RKO (cell line): ENCODE measurements at regions not wholly inside any gene's neighbourhood (a gene's known extent, or its start where the extent isn't known, plus 50 kb on each side); places are given as distances from the start of the nearest gene placed in this dataset.

Experiments used
- DNase-seq: peaks from one replicate; pipeline ENCODE4 v3.0.0-alpha.2; 2016; ENCODE audit warnings: low spot score

DNA sequence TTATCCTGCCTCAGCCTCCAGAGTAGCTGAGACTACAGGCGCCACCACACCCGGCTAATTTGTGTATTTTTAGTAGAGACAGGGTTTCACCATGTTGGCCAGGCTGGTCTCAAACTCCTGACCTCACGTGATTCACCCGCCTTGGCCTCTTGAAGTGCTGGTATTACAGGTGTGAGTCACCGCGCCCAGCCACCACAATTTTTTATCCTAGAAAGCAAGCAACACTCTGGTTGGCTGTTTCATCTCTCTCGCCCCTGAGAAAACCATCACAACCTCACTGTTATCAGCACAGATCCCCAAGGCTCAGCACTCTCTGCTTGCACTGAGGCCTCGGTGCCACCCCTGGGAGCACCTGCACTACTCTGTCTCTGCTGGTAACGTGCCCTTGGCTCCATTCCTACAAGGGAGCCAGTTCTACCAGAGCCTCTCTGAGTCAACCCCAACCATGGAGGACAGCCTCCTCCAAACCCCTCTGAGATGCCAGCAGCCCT is 134.8 kb upstream of the AGAP1 start:
- peak; percentile 50 for DNase-seq

DNA sequence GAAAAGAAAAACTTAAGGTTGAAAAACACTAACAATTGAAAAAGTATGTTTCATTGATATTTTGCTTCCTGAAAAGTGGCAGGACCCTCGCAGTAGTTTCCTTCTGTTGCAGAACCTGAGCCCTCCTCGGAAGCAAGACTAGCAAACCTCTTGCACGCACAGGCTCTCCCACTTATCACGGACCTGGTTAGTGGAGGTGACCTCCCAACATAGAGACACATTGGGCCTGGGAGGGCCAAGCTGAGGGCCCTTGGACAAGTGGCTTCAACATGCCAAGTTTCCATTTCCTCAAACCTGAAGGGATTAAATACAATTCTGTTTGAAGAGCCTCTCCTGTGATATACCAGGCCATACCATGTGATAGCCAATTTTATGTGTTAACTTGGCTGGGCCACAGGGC is 133.4 kb upstream of the AGAP1 start:
- no peak for DNase-seq

DNA sequence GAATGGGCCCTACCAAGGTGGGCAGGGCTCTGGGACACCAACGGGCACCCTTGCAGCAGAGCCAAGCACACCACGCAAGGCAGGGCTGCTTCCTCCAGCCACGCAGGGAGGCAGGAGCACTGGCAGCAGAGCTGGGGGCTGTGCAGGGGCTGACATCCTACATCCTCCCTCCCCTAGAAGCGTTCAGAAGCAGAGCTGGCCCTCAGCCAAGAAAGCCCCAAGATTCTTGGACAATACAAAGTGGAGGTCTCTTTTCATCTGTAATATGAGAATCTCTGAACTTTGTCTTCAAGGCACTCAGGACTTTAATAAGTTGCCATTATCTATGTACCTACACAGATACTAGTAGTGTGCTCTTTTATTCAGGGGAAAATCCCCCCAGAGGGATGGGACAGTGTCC is 128.1 kb upstream of the AGAP1 start:
- no peak for DNase-seq

DNA sequence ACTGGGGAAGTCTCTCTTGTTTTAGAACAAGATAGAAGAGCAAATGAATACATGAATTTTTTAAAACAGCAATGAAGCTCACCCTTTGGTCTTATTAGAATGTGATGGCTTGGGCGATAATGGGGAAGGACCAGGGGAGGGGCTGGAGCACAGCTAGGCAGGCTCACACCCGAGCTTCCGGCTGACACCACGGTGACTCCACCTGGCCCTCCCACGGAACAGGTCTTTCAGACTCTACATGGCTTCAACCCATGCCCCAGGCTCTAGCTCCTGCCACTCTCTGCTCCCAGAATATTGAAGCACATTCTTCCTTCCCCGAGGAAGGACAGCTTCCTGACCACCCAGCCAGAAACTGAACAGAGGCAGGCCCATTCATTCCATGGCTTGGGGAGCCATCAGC is 127.5 kb upstream of the AGAP1 start:
- no peak for DNase-seq

DNA sequence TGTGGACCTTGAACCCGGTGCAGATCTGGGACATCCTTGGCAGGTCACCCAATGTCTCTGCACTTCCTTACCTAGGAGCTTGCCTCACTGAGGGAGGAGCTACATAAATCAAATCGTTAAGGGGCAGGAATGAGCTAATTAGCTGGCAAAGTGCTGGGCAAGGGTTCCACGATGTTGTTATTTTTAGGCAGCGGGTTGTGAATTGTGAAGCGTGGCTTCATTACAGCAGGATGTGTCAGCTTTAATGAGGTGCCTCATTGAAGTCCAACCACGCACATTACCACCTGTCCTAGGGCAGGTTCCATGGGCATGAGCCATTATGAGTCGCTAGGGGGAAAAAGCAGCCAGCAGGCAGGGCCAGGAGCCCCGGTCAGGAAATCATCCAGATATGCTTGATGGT is 127.0 kb upstream of the AGAP1 start:
- DNase-seq: no peak

DNA sequence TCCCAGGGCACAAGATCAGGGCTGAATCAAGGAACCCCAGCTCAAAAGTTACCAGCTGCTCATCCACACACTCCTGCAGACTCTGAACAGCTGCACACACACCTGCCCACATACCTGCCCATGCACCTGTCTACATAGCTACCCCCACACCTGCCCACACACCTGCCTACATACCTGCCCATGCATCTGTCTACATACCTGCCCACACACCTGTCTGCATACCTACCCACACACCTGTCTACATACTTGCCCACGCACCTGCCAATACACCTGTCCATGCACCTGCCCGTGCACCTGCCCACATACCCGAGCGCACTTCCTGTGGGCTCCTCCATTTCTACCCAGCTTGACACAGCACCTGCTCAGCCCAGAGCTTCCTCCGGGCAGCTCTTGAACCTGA is 122.8 kb upstream of the AGAP1 start:
- DNase-seq: no peak

DNA sequence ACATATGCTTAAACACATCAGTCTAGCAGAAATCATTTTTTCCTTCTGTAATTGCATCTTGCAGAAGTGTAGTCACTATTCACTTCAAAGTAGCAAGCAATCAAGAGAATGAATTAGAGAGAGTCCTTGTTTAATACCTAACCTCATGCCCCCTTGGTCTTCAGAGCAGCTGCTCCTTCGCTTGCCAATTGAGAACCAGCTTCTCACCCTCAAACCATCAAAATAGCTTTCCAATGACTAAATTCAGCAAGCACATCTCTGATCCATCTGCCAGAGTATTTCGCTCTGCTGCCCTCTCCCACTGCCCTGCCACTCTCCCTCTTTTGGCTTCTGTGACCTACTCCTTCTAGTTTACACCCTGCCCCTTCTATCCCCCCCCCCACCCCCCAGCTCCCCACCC is 120.7 kb upstream of the AGAP1 start:
- no peak for DNase-seq

DNA sequence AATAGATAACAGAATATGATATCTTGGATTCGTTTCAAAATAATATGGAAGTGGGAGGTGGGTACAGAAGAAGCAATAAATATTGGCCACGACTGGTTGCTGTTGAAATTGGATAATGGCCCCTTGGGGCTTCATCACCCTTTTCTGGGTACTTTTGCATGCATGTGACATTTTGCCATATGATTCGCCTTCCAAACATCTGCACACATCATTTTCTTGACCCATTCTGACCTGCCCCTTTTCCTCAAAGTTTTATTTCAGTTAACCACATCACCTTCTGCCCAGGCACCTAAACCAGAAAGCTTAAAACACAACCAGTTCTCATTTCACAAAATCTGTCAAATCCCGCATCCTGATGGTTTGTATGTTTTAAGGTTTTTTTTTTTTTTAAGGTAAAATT is 116.7 kb upstream of the AGAP1 start:
- no peak for DNase-seq

DNA sequence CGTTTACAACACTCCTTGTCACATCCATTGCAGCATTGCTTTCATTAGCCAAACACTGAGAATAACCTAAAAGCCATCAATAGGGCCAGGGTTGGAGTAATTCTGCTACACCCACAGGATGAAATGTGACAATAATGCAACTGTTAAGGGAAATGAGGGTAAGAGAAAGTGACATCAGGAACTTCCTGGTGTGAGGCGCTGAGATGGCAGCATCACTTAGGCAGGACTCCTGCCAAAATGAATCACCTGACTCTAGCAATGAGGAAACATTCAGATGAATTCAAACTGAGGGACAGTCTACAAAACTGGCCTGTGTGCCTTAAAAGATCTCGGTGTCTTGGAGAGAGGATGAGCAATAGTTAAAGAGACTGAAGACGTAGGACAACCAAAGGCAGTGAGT is 115.6 kb upstream of the AGAP1 start:
- DNase-seq: peak; percentile 12

DNA sequence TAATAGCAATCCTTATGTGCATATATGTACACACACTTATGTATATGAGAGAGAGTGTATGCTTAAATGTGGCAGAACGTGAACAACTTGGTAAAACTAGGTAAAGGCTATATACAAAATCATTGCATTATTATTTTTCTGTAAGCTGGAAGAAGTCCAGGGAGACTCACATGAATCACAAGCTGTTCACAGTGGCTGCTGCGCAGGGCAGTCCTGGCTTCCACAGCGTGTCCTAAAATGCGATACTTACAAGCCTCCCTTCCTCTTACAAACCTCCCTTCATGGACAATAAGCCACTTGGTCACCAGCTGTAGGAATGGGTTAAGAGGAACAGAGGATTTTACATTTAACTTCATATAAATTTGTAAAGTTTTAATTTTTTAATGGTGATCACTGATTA is 114.9 kb upstream of the AGAP1 start:
- DNase-seq: no peak

DNA sequence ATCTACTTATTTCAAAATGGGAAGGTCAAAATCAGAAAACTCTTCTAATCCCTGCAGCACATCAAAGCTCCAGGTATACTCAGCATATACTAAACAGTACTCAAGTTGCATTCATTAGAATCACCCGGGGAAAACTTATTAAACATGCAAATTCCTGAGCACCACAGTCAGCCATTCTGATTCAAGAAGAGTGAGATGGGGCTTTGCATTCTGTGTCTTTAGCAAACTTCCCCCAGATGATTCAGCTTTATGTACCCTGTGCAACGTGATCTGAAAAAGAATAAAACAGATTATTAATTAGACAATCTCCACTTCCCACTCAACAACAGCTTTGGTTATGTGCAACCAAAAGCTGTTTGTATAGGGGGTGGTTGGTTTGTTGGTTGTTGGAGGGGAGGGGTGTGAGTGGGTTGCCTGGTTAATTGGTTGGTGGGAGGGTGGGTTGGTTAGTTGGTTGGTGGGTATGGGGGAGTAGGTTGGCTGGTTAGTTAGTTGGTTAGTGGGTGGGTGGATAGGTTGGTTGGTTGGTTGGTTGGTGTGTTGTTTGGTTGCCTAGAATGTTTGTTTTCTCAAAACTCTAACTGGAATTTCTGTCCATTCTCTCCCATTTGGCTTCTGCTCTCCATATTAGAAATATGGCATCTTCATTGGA is 112.5 kb upstream of the AGAP1 start:
- DNase-seq: no peak

DNA sequence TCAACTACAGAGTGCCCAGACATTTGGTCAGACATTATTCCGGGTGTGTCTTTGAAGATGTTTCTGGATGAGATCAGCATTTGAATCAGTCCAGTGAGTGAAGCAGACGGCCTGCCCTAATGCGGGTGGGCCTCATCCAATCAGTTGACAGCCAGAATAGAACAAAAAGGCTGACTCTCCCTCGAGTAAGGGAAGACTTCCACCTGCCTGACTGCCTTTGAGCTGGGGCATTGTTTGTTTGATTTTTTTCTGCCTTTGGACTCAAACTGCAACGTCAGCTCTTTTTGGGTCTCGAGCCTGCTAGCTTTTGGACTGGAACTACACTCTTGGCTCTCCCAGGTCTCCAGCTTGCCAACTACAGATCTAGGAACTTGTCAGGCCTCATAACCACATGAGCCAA is 111.7 kb upstream of the AGAP1 start:
- no peak for DNase-seq

DNA sequence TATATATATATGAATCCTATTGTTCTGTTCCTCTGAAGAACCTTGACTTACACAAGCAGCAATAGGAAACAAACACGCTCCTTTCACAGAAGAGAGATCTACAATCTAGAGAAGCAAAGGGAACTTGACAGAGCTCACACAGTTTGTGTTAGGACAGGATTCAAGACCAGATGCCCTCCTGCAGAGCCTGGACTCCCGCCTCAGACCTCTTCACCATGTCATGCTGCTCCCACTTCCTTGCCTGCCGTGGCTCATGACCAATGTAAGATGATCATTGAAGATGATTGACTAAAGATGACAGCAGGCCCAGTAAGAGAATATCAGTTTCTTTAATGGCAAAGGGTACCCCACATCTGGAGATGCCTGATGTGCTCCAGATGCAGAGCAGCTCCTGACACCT is 111.2 kb upstream of the AGAP1 start:
- DNase-seq: no peak

DNA sequence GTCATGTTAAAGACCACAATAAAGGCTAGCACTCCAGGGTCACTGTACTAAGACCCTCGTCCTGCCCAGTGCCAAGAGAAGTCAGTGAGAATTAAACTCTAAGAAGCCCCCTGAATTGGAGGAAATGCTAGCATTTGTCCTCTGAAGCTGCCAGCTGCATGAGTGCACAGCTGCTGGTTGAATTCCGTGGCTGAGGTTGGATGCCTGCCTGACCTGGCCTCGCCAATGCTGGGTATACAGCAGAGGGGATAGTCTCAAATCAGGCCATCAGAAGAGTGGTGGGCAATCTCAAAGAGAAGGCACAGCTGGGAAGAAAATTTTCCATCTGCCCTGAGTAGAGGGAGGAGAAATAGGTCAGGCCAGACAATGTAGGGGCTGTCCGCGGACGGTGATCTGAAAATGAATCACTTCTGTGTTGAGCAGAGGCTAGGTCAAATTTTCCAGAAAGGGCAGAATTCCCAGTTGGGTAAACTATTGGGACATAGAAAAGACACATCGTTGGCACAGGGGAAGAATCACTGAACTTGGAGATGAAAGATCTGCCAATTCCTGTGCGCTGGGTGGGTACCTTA is 110.5 kb upstream of the AGAP1 start:
- DNase-seq: no peak

DNA sequence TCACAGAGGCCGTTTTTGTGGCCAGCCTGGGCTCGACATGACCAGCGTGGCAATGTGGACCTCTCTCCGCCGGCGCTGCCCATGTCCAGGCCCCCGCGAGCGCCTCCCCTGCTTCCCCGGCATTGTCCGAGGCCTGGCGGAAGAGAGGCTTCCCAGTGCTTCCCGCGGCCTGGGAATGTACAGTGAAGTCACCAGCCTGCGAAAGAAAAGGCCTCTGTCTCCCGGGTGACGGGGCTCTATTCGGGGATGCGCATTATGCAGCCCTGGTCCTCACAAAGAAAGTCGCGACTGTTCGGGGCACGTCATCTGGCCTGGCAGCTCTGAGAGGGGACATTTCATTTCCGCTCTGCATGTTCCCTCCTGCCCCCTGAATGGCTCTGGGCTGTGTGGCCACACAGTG is 109.2 kb upstream of the AGAP1 start:
- DNase-seq: no peak

DNA sequence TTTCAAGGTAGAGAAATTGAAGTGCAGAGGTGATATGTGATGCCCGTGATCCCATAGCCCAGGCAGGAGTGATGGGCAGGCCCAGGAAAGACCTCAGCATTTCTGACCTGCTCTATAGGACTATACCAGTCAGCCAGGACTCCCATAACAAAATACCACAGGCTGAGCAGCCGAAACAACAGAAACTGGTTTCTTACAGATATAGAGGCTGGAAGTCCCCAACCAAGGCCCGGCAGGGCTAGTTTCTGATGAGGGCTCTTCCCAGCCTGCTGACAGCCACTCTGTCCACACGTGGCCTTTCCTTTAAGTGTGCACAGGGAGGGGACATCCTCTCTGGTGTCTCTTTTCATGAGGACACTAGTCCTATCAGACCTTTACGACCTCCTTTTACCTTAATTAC is 104.2 kb upstream of the AGAP1 start:
- no peak for DNase-seq

DNA sequence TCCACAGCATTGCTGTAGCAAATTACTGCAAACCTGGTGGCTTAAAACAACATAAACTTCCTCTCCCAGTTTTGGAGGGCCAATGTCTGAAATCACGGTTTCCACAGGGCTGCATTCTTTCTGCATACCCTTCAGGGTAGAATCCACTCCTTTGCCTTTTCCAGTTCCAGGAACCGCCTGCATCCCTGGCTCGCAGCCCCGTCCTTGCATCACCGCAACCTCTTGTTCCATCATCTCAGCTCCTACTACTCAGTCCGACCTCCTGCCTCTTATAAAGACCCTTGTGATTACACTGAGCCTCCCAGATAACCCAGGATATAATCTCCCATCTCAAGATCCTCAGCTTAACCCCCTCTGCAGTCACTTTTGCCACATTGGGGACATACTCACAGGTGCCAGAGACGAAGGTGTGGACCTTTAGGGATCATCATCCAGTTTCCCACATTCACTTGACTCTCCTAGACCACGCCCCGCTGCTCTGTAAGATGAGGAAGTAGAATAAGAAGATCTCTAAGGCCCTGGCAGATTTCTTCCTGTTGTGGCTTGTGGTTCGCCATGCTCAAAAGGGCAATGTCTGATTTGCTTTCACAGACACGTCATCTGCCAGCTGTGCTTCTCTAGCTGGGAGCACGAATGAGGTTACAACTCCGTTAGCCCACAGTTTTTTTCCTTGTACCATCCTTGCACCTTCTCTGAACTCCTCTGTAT is 103.6 kb upstream of the AGAP1 start:
- DNase-seq: no peak

DNA sequence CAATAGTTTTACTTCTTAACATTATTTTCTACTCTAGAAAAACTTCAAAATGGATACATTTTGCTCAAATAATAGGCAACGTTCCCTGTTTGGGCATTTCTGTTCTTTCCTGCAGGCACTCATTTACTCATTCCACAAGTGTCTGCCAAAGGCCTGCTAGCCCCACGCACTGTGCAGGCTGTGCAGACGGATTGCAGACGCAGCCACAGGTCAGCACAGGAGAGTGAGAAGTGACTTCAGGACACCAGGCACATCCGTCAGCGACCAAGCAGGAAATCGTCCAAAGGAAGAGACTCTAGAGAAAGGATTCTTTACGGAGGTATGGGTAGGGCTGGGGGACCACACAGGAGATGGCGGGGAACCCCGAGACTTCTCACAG is 103.0 kb upstream of the AGAP1 start:
- no peak for DNase-seq

DNA sequence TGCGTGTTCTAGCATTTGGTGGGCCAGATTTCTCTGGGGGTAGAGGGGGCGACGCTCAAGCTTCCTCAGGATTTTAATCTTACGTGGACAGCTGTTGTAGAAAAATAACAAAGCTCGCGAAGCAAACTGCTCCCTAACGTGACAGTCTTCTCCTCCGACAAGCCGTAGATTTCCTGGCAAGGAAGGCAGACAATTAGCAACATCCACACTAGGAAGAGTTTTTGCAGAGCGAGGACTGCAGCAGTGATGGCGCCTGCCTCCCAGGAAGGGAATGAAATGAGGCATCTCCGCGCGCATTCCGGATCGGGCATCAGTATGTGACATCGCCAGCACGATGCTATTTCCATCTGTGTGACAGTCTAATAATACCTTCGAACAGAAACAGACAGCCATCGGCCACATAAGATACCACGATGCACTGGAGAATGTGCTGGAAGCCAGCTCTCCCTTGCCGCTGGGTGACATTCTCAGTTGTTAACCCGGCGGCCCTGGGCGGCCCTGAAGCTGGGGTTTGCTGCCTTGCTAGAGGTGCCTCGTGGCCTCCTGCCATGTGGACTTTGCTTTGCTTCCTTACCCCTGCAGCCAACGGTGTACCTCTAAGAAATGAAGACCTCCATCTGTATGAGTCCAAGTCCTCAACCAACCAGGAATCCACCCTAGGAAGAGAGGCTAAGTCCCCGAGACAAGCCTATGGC is 101.8 kb upstream of the AGAP1 start:
- DNase-seq: no peak

DNA sequence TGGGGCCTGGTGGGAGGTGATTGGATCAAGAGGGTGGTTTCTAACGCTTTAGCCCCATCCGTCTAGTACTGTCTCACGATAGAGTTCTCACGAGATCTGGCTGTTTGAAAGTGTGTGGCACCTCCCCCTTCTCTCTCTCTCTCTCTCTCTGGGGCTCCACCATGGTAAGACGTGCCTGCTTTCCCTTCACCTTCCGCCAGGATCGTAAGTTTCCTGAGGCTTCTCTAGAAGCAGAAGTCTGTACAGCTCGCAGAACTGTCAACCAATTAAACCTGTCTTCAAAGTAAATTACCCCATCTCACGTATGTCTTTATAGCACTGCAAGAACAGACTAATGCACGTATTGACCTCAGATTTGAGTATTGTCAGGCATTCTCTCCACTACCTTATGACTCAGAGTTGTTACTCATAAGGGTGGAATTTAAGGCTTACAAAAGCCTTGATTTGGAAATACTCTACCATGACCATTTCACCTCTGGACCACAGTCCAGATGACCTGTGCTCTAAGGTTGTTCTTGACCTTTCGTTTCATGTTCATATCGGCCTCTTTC is 99.5 kb upstream of the AGAP1 start:
- DNase-seq: peak; percentile 62

DNA sequence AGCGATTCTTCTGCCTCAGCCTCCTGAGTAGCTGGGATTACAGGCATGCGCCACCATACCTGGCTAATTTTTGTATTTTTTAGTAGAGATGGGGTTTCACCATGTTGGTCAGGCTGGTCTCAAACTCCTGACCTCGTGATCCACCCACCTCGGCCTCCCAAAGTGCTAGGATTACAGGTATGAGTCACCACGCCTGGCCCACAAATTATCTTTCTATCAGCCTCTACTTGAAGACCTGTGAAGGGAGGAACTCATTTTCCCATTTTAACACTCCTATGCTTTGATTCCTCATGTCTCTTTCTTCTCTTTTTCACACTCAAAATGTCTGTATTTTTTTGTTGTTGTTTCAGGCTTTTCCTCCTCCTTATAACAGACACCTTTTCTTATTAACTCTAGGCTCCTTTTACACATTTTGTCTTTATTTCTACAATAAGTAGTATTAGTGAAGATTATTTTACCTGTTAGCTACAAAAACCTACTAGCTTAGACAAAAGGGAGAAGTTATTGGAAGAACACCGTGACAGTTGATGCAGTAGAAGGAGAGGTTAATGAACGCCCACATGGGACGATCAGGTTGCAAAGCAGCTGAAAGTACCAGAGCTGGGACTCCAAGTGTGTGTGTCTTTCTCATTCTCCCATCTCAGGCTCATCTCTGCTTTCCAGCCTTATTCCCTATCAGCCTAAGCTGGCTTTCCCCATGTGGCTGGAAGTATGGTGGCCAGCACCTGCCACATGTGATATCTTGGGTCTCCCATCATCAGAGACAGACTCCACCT is 97.6 kb upstream of the AGAP1 start:
- no peak for DNase-seq

DNA sequence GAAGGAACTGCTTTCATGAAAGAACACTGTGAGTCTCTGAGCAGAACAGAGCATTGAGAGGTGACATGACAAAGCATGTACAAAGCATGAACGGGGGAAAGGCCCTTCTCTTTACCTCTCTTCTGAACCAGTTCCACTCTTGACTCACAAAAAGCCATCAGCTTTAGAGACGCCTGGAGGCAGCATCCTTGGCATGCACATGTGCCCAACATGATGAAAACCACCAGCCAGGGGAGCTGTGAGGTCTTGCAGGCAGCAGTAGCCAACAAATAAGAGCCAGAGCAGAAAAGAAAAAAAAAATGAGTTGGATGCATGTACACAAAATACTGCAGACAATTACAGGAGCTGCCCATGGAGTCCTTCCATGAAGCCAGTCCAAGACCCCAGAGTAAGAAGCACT is 95.5 kb upstream of the AGAP1 start:
- no peak for DNase-seq
